ENCODE measurements at regions not wholly inside any gene's neighbourhood (a gene's known extent, or its start where the extent isn't known, plus 50 kb on each side); places are given as distances from the start of the nearest gene placed in this dataset.

GRCh38 chr16:79751471-79752184 is 151.1 kb upstream of the MAF start:
- TF ChIP-seq, protein P1, sequence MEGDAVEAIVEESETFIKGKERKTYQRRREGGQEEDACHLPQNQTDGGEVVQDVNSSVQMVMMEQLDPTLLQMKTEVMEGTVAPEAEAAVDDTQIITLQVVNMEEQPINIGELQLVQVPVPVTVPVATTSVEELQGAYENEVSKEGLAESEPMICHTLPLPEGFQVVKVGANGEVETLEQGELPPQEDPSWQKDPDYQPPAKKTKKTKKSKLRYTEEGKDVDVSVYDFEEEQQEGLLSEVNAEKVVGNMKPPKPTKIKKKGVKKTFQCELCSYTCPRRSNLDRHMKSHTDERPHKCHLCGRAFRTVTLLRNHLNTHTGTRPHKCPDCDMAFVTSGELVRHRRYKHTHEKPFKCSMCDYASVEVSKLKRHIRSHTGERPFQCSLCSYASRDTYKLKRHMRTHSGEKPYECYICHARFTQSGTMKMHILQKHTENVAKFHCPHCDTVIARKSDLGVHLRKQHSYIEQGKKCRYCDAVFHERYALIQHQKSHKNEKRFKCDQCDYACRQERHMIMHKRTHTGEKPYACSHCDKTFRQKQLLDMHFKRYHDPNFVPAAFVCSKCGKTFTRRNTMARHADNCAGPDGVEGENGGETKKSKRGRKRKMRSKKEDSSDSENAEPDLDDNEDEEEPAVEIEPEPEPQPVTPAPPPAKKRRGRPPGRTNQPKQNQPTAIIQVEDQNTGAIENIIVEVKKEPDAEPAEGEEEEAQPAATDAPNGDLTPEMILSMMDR (IDR thresholded peaks at IDR 0.05; ENCODE audit: low read depth, low read length, poor library complexity, severe bottlenecking), result no peak
- no peak for TF ChIP-seq EZH2phosphoT487 (IDR thresholded peaks at IDR 0.05; ENCODE audit: borderline replicate concordance, low read length)

All from DOHH2 (cell line).